Adrenal gland (tissue), 9 donors: ENCODE measurements at regions not wholly inside any gene's neighbourhood (a gene's known extent, or its start where the extent isn't known, plus 50 kb on each side); places are given as distances from the start of the nearest gene placed in this dataset.
A peak's percentile ranks its signal among the peaks of the same experiment; 100 is the strongest.

Source experiments
- DNase-seq, 7 donors: peaks; one replicate each; pipeline ENCODE4 v3.0.0-alpha.2; 2019 to 2020
- H3K27ac ChIP-seq, 5 donors: fragments of 200-600 bp; sonication (generic) in 4 of 5; 1 replicate in 3 of 5; 2 replicates in 2 of 5; pipeline versions ENCODE4 v1.5.1 to v1.8.0; 2016 to 2020; ENCODE audit warnings: mild to moderate bottlenecking in 1 of 5
- H3K27me3 ChIP-seq: fragments of 200-600 bp; 2 replicates; pipeline ENCODE4 v1.8.0; 2021
- H3K36me3 ChIP-seq, 2 donors: fragments of 200-600 bp; replicated peaks in 1 of 2; 1 replicate in 1 of 2; 2 replicates in 1 of 2; pipeline versions ENCODE4 v1.5.1 to v1.8.0; 2018 to 2022
- H3K4me1 ChIP-seq, 2 donors: fragments of 200-600 bp; replicated peaks in 1 of 2; 1 replicate in 1 of 2; 2 replicates in 1 of 2; pipeline versions ENCODE4 v1.5.1 to v1.8.0; 2018 to 2021
- H3K4me3 ChIP-seq, 4 donors: fragments of 200-600 bp; sonication (generic) in 3 of 4; one replicate each; pipeline ENCODE4 v1.5.1; 2016 to 2018
- H3K9me3 ChIP-seq, 3 donors: fragments of 200-600 bp; sonication (generic) in 1 of 3; replicated peaks in 1 of 3; 1 replicate in 2 of 3; 2 replicates in 1 of 3; pipeline versions ENCODE4 v1.5.1 to v1.8.0; 2016 to 2021
- CTCF ChIP-seq, 6 experiments: fragments of 450-650 bp in 4 of 6; fragments of 200-600 bp in 2 of 6; sonication (generic) in 1 of 6; IDR thresholded peaks; 1 replicate in 5 of 6; 2 replicates in 1 of 6; pipeline versions ENCODE4 v1.5.1 to v1.8.0; 2016 to 2021; ENCODE audit warnings: antibody characterized with exemption in 6 of 6, mild to moderate bottlenecking in 2 of 6, moderate library complexity in 1 of 6
- POLR2A ChIP-seq, 2 donors: fragments of 450-650 bp; IDR thresholded peaks; one replicate each; pipeline ENCODE4 v1.6.1; 2017; ENCODE audit warnings: antibody characterized with exemption in 2 of 2, mild to moderate bottlenecking in 2 of 2, moderate library complexity in 1 of 2
- WGBS, 4 donors: extraction: QIAGEN DNeasy Blood & Tissue Kit in 2 of 4; methylation state at CpG; one replicate each; pipeline versions ENCODE4 v1.1.5 to v1.1.7; 2013 to 2017; 5-methylcytosine and 5-hydroxymethylcytosine counted together
- intact Hi-C, 2 donors: fragments of 100-400 bp; cut with DNase I; formaldehyde crosslinking; loops; one replicate each; pipeline versions ENCODE4 v1.14.1 to v1.15.0; 2022 to 2023
- donor health status: healthy with polysubstance abuse.
- donor health status: Bipolar disorder and iron deficiency.
- donor health status: DM: yes; HTN: yes; CAD: no.
- donor health status: DM: no; HTN: no; CAD: no.
- donor health status: DM: no; HTN: no; CAD: no.

- Histone ChIP-seq H3K36me3 (no peaks in the 10 kb centered on the region), H3K4me3 (no peak overlapping the region), H3K4me1 (peaks cover 0 to 4% of the 10 kb centered on the region in 2 donors), H3K27me3 (no peaks in the 10 kb centered on the region), H3K27ac (no peak overlapping the region), H3K9me3 (no peaks in the 10 kb centered on the region)
- 81 to 85% (median 82%) methylated on average over 10 of the region's 10 CpGs for WGBS, 4 donors
- TF ChIP-seq CTCF (IDR thresholded peaks at IDR 0.05): no peak
- TF ChIP-seq POLR2A (IDR thresholded peaks at IDR 0.05): no peak
- intact Hi-C loops: no loop called here
- peak in 3 of 7 donors; percentile 17 to 55 (median 45) for DNase-seq
Measured at GRCh38 chr12:115507951-115508722, 769.4 kb downstream of the MED13L start.

- 76 to 80% (median 77%) methylated on average over 5 of the region's 5 CpGs for WGBS, 4 donors
- Histone ChIP-seq H3K27me3 (no peaks in the 10 kb centered on the region), H3K4me3 (no peak overlapping the region), H3K4me1 (peaks cover 0 to 4% of the 10 kb centered on the region in 2 donors), H3K9me3 (no peaks in the 10 kb centered on the region), H3K27ac (no peak overlapping the region), H3K36me3 (no peaks in the 10 kb centered on the region)
- intact Hi-C loops: no loop called here
- DNase-seq: no peak
- no peak for TF ChIP-seq CTCF (IDR thresholded peaks at IDR 0.05)
- no peak for TF ChIP-seq POLR2A (IDR thresholded peaks at IDR 0.05)
Measured at GRCh38 chr12:115507560-115507889, 770.0 kb downstream of the MED13L start.

- Histone ChIP-seq H3K9me3 (no peaks in the 10 kb centered on the region), H3K36me3 (no peaks in the 10 kb centered on the region), H3K27me3 (no peaks in the 10 kb centered on the region), H3K27ac (no peak overlapping the region), H3K4me3 (no peak overlapping the region), H3K4me1 (peaks cover 0 to 4% of the 10 kb centered on the region in 2 donors)
- intact Hi-C loops: no loop called here
- WGBS, 4 donors: 56 to 67% (median 62%) methylated on average over 5 of the region's 5 CpGs
- TF ChIP-seq POLR2A (IDR thresholded peaks at IDR 0.05) (no peak), CTCF (IDR thresholded peaks at IDR 0.05) (no peak)
- peak in 4 of 7 donors; percentile 20 to 47 (median 31) for DNase-seq
Measured at GRCh38 chr12:115506822-115507559, 770.5 kb downstream of the MED13L start.
